ENCODE measurements at regions not wholly inside any gene's neighbourhood (a gene's known extent, or its start where the extent isn't known, plus 50 kb on each side); places are given as distances from the start of the nearest gene placed in this dataset.

GRCh38 chr9:126219648-126220063 is 107.0 kb upstream of the MVB12B start:
- no peak for TF ChIP-seq CTCF (optimal IDR thresholded peaks at IDR 0.05 in 1 of 3, IDR thresholded peaks at IDR 0.05 in 1 of 3, conservative IDR thresholded peaks at IDR 0.05 in 1 of 3; ENCODE audit: extremely low read depth in 1 of 3, insufficient read depth in 2 of 3, low read length in 3 of 3)
- TF ChIP-seq EZH2 (IDR thresholded peaks at IDR 0.05; ENCODE audit: low read length): no peak
